ENCODE measurements at regions not wholly inside any gene's neighbourhood (a gene's known extent, or its start where the extent isn't known, plus 50 kb on each side); places are given as distances from the start of the nearest gene placed in this dataset.

- no peak for TF ChIP-seq MXI1 (conservative IDR thresholded peaks at IDR 0.05; ENCODE audit: poor library complexity, severe bottlenecking)
- TF ChIP-seq EP300 (conservative IDR thresholded peaks at IDR 0.05; ENCODE audit: poor library complexity, severe bottlenecking) = no peak
- no peak for TF ChIP-seq CTCF (IDR thresholded peaks at IDR 0.05; ENCODE audit: poor library complexity, severe bottlenecking)
- TF ChIP-seq TAF1 (IDR thresholded peaks at IDR 0.05; ENCODE audit: low read depth) = no peak
- TF ChIP-seq POLR2AphosphoS5 (IDR thresholded peaks at IDR 0.05) = no peak
- no peak for TF ChIP-seq SMC3 (conservative IDR thresholded peaks at IDR 0.05; ENCODE audit: poor library complexity)
- TF ChIP-seq, protein P1, sequence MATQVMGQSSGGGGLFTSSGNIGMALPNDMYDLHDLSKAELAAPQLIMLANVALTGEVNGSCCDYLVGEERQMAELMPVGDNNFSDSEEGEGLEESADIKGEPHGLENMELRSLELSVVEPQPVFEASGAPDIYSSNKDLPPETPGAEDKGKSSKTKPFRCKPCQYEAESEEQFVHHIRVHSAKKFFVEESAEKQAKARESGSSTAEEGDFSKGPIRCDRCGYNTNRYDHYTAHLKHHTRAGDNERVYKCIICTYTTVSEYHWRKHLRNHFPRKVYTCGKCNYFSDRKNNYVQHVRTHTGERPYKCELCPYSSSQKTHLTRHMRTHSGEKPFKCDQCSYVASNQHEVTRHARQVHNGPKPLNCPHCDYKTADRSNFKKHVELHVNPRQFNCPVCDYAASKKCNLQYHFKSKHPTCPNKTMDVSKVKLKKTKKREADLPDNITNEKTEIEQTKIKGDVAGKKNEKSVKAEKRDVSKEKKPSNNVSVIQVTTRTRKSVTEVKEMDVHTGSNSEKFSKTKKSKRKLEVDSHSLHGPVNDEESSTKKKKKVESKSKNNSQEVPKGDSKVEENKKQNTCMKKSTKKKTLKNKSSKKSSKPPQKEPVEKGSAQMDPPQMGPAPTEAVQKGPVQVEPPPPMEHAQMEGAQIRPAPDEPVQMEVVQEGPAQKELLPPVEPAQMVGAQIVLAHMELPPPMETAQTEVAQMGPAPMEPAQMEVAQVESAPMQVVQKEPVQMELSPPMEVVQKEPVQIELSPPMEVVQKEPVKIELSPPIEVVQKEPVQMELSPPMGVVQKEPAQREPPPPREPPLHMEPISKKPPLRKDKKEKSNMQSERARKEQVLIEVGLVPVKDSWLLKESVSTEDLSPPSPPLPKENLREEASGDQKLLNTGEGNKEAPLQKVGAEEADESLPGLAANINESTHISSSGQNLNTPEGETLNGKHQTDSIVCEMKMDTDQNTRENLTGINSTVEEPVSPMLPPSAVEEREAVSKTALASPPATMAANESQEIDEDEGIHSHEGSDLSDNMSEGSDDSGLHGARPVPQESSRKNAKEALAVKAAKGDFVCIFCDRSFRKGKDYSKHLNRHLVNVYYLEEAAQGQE (IDR thresholded peaks at IDR 0.05; ENCODE audit: borderline replicate concordance) = no peak
- TF ChIP-seq EZH2 (IDR thresholded peaks at IDR 0.05; ENCODE audit: borderline replicate concordance, insufficient read depth, low read length, poor library complexity, severe bottlenecking) = no peak
- H4K20me1 ChIP-seq (ENCODE audit: insufficient read depth) = no peaks in the 10 kb centered on the region
- no peaks in the 10 kb centered on the region for H3K9me2 ChIP-seq (ENCODE audit: insufficient read depth, low read length)
- no peaks in the 10 kb centered on the region for H3K36me3 ChIP-seq (ENCODE audit: insufficient read depth, low read length)
- H3F3A ChIP-seq (ENCODE audit: insufficient read depth, low read length, poor library complexity, severe bottlenecking) = no peaks in the 10 kb centered on the region
- no peaks in the 10 kb centered on the region for H3K79me2 ChIP-seq (replicated peaks; ENCODE audit: insufficient read depth, low read length)
- no peaks in the 10 kb centered on the region for H3K9me3 ChIP-seq (ENCODE audit: low read length)
- no peak overlapping the region for H3K27ac ChIP-seq (ENCODE audit: low read length)
- H3K9ac ChIP-seq (ENCODE audit: low read length) = no peak overlapping the region
- no peak overlapping the region for H2AFZ ChIP-seq (ENCODE audit: low read depth, low read length)
- H3K4me2 ChIP-seq (ENCODE audit: low read length) = no peak overlapping the region
- H3K4me3 ChIP-seq (ENCODE audit: low read length) = no peak overlapping the region
- H3K27me3 ChIP-seq (ENCODE audit: insufficient read depth, low read depth, low read length) = no peaks in the 10 kb centered on the region
Measured at GRCh38 chr18:77619525-77619924, 369.9 kb downstream of the GALR1 start.

DNA sequence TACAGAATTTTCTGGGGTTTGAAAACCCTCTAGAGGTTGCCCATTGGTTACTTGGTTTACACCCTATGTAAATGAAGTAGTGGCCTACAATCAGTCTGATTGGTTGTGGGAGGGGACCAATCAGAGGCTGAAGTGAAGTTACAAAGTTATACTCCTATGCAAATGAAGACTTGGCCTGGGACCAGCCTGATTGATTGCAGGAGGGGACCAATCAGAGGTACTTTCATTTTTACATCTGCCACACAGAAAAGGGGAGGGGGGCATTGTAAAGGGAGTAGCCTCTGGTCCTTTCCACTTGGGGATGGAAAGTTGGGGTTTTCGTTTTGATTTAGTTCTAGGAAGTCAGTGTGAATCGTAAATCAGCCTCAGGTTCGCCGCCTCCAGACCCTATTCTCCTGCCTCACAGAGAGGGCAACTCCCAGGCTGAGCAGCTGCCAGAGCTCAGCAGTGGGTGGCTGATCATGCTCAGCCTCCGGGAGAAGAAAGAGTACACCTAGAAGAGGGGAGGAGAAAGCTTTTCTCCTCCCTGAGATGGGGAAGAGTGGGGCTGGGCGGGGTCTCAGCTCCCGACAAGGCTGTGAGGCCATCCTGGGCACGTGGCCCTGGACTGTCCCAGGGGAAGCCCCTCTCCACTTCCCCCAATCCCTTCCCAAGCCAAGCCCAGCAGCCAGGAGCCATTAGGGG, 372.5 kb downstream of the GALR1 start:
- H3K4me2 ChIP-seq (ENCODE audit: low read length) = no peak overlapping the region
- no peak overlapping the region for H2AFZ ChIP-seq (ENCODE audit: low read depth, low read length)
- no peaks in the 10 kb centered on the region for H3K27me3 ChIP-seq (ENCODE audit: insufficient read depth, low read depth, low read length)
- no peaks in the 10 kb centered on the region for H4K20me1 ChIP-seq (ENCODE audit: insufficient read depth)
- H3K79me2 ChIP-seq (replicated peaks; ENCODE audit: insufficient read depth, low read length) = no peaks in the 10 kb centered on the region
- H3K9me2 ChIP-seq (ENCODE audit: insufficient read depth, low read length) = no peaks in the 10 kb centered on the region
- H3K4me3 ChIP-seq (ENCODE audit: low read length) = no peak overlapping the region
- no peaks in the 10 kb centered on the region for H3K36me3 ChIP-seq (ENCODE audit: insufficient read depth, low read length)
- H3K9ac ChIP-seq (ENCODE audit: low read length) = no peak overlapping the region
- H3K27ac ChIP-seq (ENCODE audit: low read length) = no peak overlapping the region
- no peaks in the 10 kb centered on the region for H3K9me3 ChIP-seq (ENCODE audit: low read length)
- H3F3A ChIP-seq (ENCODE audit: insufficient read depth, low read length, poor library complexity, severe bottlenecking) = no peaks in the 10 kb centered on the region
- no peak for TF ChIP-seq CTCF (IDR thresholded peaks at IDR 0.05; ENCODE audit: poor library complexity, severe bottlenecking)
- no peak for TF ChIP-seq SMC3 (conservative IDR thresholded peaks at IDR 0.05; ENCODE audit: poor library complexity)
- no peak for TF ChIP-seq TAF1 (IDR thresholded peaks at IDR 0.05; ENCODE audit: low read depth)
